ENCODE measurements at regions not wholly inside any gene's neighbourhood (a gene's known extent, or its start where the extent isn't known, plus 50 kb on each side); places are given as distances from the start of the nearest gene placed in this dataset.

DNA sequence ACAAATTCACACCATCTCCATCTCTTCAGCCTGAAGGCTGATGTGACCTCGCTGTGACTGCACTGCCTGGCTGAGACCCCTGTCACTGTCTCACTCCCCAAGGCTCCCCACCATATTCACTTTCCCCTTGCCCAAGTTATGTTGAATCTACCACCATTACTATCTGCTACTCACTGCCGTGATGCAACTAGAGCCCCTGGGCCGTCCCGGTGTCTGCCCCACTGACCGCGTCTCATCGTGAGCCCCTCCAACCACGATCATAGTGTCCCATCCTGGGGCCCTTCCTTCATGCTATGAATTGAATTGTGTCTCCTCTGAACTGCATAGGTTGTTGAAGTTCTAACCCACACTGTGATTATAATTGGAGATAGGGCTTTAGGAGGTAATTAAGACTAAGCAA lies 71.9 kb upstream of the CHST15 start:
- Mint-ChIP-seq H3K36me3 (no peaks in the 10 kb centered on the region), H3K4me1 (peaks cover 9% of the 10 kb centered on the region), H3K9me3 (peaks cover 7% of the 10 kb centered on the region; the same call in 1 of the 2 replicates), H3K27ac (no peak overlapping the region), H3K27me3 (ENCODE audit: low read depth) (peaks cover 3% of the 10 kb centered on the region), H3K4me3 (no peak overlapping the region)
- ATAC-seq (no peak), DNase-seq (ENCODE audit: low spot score) (no peak)
- TF ChIP-seq TEAD1 (CRISPR knock-in tag; IDR thresholded peaks at IDR 0.05) (no peak), NR3C1 (CRISPR knock-in tag; conservative IDR thresholded peaks at IDR 0.05; ENCODE audit: low read depth) (no peak), NR2C2 (CRISPR knock-in tag; IDR thresholded peaks at IDR 0.05) (no peak), CBFB (CRISPR knock-in tag; IDR thresholded peaks at IDR 0.05; ENCODE audit: low read depth) (no peak), SP1 (CRISPR knock-in tag; conservative IDR thresholded peaks at IDR 0.05) (no peak)
- ChIA-PET CTCF (no interaction called here), POLR2A (no interaction called here)

DNA sequence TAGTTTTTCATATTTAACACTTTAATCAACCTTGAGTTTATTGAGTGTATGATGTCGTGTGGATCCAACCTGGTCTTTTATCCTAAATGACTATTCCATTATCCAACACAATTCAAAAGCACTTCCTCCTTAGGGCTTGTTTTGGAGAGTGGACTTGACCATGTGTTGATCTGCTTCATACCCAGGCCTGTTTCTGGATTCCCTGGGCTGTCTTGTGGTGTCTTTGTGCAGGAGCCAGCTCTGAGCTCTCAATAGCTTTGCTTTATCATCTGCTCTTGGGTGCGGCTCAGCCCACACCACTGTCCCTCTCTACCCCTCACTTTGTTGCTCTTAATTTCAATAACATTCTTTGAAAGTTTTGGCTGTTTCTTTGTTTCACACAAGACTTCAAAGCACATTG lies 70.9 kb upstream of the CHST15 start:
- no peak for ATAC-seq

DNA sequence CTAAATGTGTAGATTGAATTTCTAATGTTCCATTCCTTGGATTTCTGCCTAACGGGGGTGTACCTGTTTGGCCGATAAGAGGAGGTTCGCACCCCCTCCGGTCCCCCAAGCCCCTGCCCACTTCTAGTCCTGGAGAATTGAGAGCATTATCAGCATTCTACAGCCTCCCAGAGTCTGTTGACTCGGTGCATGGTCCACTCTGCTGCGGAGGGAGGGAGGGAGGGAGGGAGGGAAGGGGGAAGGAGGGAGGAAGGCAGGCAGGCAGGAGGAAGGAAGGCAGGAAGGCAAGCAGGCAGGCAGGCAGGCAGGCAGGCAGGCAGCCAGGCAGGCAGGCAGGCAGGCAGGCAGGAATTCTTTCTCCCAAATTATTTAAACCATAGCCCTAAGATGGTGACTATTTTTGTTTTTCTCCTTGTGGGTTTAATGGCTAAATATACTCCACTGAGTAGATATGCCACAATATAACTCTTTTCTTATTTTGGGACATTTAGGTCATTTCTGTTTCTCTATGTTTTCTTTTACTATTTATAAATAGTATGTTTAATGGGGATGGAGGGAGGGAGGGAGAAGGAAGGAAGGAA lies 69.5 kb upstream of the CHST15 start:
- peaks cover 18% of the 10 kb centered on the region for H3K9me3 Mint-ChIP-seq
- peaks cover 7% of the 10 kb centered on the region for H3K36me3 Mint-ChIP-seq
- DNase-seq (ENCODE audit: low spot score) (no peak), ATAC-seq (peak; percentile 32; the same call in 1 of the 2 replicates)
- CTCF ChIA-PET: no interaction called here
- H3K27ac Mint-ChIP-seq: no peak overlapping the region
- H3K4me3 Mint-ChIP-seq: no peak overlapping the region
- H3K4me1 Mint-ChIP-seq: peaks cover 25% of the 10 kb centered on the region
- POLR2A ChIA-PET: no interaction called here
- H3K27me3 Mint-ChIP-seq (ENCODE audit: low read depth): peaks cover 13% of the 10 kb centered on the region
- TF ChIP-seq, protein P1, sequence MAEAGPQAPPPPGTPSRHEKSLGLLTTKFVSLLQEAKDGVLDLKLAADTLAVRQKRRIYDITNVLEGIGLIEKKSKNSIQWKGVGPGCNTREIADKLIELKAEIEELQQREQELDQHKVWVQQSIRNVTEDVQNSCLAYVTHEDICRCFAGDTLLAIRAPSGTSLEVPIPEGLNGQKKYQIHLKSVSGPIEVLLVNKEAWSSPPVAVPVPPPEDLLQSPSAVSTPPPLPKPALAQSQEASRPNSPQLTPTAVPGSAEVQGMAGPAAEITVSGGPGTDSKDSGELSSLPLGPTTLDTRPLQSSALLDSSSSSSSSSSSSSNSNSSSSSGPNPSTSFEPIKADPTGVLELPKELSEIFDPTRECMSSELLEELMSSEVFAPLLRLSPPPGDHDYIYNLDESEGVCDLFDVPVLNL (CRISPR knock-in tag; IDR thresholded peaks at IDR 0.05; ENCODE audit: borderline replicate concordance, low read depth): no peak
- TF ChIP-seq SMAD3 (CRISPR knock-in tag; IDR thresholded peaks at IDR 0.05; ENCODE audit: borderline replicate concordance) (no peak), FOXP1 (CRISPR knock-in tag; IDR thresholded peaks at IDR 0.05; ENCODE audit: borderline replicate concordance) (no peak), SP1 (CRISPR knock-in tag; conservative IDR thresholded peaks at IDR 0.05) (no peak)
- TF ChIP-seq, protein P2, sequence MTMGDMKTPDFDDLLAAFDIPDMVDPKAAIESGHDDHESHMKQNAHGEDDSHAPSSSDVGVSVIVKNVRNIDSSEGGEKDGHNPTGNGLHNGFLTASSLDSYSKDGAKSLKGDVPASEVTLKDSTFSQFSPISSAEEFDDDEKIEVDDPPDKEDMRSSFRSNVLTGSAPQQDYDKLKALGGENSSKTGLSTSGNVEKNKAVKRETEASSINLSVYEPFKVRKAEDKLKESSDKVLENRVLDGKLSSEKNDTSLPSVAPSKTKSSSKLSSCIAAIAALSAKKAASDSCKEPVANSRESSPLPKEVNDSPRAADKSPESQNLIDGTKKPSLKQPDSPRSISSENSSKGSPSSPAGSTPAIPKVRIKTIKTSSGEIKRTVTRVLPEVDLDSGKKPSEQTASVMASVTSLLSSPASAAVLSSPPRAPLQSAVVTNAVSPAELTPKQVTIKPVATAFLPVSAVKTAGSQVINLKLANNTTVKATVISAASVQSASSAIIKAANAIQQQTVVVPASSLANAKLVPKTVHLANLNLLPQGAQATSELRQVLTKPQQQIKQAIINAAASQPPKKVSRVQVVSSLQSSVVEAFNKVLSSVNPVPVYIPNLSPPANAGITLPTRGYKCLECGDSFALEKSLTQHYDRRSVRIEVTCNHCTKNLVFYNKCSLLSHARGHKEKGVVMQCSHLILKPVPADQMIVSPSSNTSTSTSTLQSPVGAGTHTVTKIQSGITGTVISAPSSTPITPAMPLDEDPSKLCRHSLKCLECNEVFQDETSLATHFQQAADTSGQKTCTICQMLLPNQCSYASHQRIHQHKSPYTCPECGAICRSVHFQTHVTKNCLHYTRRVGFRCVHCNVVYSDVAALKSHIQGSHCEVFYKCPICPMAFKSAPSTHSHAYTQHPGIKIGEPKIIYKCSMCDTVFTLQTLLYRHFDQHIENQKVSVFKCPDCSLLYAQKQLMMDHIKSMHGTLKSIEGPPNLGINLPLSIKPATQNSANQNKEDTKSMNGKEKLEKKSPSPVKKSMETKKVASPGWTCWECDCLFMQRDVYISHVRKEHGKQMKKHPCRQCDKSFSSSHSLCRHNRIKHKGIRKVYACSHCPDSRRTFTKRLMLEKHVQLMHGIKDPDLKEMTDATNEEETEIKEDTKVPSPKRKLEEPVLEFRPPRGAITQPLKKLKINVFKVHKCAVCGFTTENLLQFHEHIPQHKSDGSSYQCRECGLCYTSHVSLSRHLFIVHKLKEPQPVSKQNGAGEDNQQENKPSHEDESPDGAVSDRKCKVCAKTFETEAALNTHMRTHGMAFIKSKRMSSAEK (CRISPR knock-in tag; IDR thresholded peaks at IDR 0.05; ENCODE audit: borderline replicate concordance): no peak

More for the DNA sequence above, 70.9 kb upstream of the CHST15 start:
- Mint-ChIP-seq H3K27ac (no peak overlapping the region), H3K36me3 (no peaks in the 10 kb centered on the region), H3K4me1 (peaks cover 18% of the 10 kb centered on the region), H3K9me3 (peaks cover 7% of the 10 kb centered on the region; the same call in 1 of the 2 replicates), H3K4me3 (no peak overlapping the region), H3K27me3 (ENCODE audit: low read depth) (peaks cover 7% of the 10 kb centered on the region)
- POLR2A ChIA-PET: no interaction called here
- DNase-seq (ENCODE audit: low spot score): no peak
- TF ChIP-seq, protein P3, sequence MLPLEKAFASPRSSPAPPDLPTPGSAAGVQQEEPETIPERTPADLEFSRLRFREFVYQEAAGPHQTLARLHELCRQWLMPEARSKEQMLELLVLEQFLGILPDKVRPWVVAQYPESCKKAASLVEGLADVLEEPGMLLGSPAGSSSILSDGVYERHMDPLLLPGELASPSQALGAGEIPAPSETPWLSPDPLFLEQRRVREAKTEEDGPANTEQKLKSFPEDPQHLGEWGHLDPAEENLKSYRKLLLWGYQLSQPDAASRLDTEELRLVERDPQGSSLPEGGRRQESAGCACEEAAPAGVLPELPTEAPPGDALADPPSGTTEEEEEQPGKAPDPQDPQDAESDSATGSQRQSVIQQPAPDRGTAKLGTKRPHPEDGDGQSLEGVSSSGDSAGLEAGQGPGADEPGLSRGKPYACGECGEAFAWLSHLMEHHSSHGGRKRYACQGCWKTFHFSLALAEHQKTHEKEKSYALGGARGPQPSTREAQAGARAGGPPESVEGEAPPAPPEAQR (CRISPR knock-in tag; IDR thresholded peaks at IDR 0.05): no peak
- TF ChIP-seq ZNF317 (CRISPR knock-in tag; IDR thresholded peaks at IDR 0.05; ENCODE audit: borderline replicate concordance, low read depth) (no peak), GTF2I (CRISPR knock-in tag; conservative IDR thresholded peaks at IDR 0.05) (no peak), CREM (CRISPR knock-in tag; IDR thresholded peaks at IDR 0.05) (no peak), SMAD4 (CRISPR knock-in tag; IDR thresholded peaks at IDR 0.05) (no peak), ATF1 (CRISPR knock-in tag; IDR thresholded peaks at IDR 0.05) (no peak), ZNF121 (CRISPR knock-in tag; IDR thresholded peaks at IDR 0.05) (no peak), SOX15 (CRISPR knock-in tag; IDR thresholded peaks at IDR 0.05) (no peak), IRF2 (CRISPR knock-in tag; IDR thresholded peaks at IDR 0.05; ENCODE audit: borderline replicate concordance, low read depth) (no peak)
- TF ChIP-seq, protein P1 (CRISPR knock-in tag; IDR thresholded peaks at IDR 0.05; ENCODE audit: borderline replicate concordance, low read depth): no peak
- TF ChIP-seq, protein P4, sequence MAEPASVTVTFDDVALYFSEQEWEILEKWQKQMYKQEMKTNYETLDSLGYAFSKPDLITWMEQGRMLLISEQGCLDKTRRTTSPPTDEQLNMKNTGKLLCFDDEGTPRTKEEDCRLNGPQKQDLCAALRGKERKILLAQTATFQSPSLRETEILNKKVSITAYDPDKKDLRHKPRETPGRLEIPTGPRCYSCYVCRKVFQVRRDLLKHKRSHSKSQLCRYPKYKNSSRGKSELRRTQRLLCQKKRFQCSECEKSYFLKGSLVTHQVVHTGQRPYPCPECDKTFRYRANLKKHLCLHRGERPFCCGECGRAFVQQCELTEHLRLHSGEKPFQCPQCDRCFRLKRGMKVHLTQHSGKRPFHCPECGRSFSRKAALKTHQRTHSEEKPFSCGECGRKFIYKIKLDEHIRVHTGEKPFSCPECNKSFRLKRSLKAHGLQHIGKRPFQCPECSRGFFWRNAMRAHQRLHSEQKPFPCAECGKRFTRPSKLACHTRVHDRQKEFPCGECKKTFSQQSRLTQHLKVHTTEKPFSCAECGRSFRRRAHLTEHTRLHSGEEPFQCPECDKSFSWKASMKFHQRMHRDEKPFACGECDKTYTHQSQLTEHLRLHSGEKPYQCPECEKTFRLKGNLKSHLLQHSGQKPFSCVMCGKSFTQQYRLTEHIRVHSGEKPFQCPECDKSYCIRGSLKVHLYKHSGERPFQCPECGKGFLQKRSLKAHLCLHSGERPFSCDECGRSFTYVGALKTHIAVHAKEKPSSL (CRISPR knock-in tag; conservative IDR thresholded peaks at IDR 0.05): no peak
- TF ChIP-seq, protein P5, sequence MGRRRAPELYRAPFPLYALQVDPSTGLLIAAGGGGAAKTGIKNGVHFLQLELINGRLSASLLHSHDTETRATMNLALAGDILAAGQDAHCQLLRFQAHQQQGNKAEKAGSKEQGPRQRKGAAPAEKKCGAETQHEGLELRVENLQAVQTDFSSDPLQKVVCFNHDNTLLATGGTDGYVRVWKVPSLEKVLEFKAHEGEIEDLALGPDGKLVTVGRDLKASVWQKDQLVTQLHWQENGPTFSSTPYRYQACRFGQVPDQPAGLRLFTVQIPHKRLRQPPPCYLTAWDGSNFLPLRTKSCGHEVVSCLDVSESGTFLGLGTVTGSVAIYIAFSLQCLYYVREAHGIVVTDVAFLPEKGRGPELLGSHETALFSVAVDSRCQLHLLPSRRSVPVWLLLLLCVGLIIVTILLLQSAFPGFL (CRISPR knock-in tag; IDR thresholded peaks at IDR 0.05; ENCODE audit: borderline replicate concordance): no peak
- TF ChIP-seq, protein P6, sequence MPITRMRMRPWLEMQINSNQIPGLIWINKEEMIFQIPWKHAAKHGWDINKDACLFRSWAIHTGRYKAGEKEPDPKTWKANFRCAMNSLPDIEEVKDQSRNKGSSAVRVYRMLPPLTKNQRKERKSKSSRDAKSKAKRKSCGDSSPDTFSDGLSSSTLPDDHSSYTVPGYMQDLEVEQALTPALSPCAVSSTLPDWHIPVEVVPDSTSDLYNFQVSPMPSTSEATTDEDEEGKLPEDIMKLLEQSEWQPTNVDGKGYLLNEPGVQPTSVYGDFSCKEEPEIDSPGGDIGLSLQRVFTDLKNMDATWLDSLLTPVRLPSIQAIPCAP (CRISPR knock-in tag; IDR thresholded peaks at IDR 0.05): no peak
- CTCF ChIA-PET: interaction anchor here (0.7 to 0.8 kb wide), 2 partner anchors 17 to 28 kb away, joined by 3 read pairs; no protein-coding TSS in a partner anchor

Data from WTC11 (cell line).